HS-5 (cell line): ENCODE measurements at regions not wholly inside any gene's neighbourhood (a gene's known extent, or its start where the extent isn't known, plus 50 kb on each side); places are given as distances from the start of the nearest gene placed in this dataset.

Experiments used
- DNase-seq: peaks from one replicate; pipeline ENCODE4 v3.0.0-alpha.2; 2012; ENCODE audit warnings: low read depth

- DNase-seq = no peak
Measured at GRCh38 chr5:68932830-68933434, 160.9 kb upstream of the SLC30A5 start.

DNA sequence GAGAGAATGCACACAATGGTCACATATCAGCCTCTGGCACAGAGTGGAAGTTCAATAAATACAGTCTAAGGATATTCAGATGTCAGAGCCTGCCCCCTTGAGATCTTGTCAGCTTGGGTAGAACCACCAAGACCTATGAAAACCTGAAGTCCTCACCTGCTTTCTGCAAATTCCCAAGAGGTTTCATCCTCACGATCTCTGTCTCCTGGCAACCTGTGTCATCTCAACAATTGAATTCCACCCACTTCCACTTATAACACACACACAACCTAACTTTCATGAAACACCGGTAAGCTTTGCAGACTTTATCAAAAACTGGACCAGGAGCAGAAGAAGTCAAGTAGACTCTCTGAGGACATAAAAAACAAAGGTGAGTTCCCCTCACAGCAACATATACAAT is 151.6 kb upstream of the SLC30A5 start:
- no peak for DNase-seq

DNA sequence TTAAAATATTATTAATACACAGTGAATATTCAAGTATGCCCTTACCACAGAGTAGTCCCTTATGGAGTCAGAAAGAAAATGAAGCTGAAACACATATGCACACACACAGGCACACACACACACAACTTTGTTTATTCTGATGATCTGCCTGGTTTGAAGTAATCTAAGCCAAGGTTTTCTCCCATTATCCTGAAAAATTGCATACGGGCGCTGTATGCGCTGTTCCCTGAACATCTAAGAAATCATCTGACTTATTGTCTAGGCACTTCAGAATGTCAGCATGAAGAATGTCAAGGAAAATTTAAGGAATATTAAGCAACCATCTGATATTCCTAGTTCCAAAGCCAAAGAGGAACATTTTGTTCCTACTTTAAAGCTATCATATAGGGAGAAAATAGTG is 147.1 kb upstream of the SLC30A5 start:
- no peak for DNase-seq

DNA sequence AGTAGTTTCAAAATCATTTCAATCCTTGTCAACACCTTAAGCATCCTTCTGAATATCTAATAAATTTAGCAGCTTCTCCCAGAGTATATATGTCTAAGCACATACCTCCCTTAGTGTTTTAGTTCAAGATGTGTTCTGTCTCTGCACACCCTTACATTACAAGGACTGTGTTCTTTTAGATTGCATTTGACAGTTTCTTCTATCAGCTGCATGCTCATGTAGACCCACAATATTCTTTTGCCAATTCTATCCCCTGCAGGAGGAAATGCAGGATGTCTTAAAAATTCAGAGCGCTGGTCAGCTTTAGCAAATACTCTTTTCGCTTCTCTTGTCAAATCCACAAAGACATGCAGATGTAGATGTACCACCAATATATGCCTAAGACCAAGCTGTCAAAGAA is 145.8 kb upstream of the SLC30A5 start:
- no peak for DNase-seq

- no peak for DNase-seq
Measured at GRCh38 chr5:68949256-68949655, 144.6 kb upstream of the SLC30A5 start.

DNA sequence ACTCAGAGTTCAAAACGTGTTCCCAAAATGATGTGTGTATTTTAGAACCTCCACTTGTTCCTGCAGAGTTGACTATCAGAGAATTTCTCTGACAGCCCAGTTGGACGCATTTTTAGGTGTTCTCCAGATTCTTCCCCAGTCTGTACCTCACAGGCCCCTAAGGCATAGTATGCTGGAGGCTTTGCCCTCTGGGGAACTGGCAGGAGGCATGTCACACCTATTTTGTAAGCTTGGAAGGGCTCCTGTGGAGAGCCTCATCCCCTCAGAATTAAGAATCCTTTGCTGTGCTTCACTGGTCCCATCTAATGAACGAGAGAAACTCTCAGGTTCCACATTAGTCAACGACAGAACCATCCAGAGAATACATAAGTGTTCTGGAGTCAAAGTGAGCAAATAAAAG is 144.1 kb upstream of the SLC30A5 start:
- no peak for DNase-seq

DNA sequence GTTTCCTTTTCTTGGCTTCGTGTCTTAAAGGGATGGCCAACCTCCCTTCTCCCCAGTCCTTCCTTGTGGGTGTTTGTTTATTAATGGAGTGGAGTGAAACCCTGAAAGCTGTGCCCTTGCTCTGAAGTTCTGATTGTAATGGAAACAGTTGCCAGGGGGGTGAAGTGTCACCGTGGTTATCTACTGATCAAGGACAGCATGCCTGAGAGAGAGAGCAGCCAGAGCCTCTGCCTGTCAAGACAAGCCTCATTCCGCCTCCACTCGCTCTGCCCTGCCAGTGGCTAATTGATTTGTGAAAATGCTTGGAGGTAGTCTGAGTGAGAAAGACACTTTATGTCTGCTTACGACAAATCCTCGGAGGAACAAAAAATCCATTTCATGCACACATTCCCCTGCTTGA is 143.7 kb upstream of the SLC30A5 start:
- no peak for DNase-seq

DNA sequence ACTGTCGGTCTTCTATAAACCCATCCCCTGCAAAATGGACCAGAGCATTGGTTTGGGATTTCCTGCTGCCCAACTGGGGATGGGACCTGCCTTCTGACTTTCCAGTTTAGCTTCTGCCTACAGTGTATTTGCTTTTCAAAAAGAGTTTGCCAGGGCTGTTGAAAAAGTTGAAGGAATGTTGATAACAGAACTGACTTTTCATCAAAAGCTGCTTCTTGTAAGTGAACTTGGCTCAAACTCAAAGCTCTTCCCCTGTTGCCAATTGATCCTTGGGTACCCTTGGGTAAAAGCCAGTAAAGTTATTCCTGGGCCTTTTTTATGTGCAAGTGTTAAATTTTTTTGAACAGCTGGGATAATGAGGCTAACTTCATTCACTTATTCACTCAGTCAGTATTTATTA is 142.9 kb upstream of the SLC30A5 start:
- no peak for DNase-seq

DNA sequence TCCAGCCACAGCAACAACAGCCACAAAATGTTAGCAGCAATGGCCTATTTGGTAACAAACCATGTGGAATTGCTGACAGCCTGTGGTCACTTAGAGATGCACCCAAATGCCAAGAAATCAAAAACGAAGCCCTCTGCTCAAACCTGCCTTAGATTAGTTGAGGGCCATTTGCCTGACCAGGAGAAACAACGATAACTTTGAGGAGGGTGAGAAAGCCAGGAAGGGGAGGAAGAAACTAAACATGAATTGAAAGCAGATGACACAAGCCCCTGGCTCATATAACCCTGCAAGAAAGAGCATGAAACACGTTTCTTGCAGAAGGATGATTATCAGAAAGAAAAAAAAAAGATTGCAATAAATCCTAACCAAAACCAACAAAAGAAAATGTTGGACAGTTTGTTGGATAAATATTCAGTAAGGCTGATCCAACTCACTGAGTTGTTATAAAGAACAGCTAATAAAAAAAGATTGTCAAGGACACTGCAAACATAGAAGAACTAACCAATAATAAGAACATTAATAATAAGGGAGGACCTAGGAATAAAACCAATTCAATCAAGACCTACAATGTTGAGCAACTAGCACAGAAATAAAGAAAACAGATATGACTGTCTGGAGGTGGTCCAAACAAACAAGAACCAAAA is 140.5 kb upstream of the SLC30A5 start:
- DNase-seq = no peak

DNA sequence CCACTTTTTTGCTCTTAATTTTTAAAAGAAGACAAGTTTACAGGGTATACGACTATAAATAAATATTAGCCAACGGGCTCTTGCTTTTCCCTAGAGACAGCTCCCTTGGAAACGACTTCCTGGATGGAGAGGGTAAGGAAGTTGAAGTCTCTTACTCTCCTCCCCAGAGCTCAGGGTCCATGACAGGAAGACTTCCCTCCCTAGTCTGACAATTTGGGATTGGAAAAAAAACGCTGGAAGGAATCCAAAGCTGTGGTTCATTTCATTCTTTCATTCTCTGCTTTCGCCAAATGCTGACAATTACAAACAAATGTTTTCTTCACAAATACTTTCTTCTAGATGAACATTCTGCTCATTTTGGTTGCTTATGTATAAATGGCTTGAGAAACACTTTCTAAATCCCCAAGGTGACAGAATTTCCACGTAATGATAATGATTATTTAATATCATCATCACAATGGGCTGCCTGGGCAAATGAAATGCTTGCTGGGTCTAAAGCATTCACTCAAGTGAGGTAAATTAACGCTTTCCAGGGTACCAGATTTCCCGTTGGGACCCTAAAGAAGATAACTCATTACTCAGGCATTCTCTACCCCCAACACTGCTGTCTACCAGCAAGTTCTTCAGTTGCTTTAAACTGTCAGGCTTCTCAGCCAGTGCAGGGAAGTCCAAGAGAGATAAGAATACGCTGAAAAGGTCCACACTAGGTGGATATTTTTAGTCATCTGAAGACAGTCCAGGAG is 139.8 kb upstream of the SLC30A5 start:
- no peak for DNase-seq

DNA sequence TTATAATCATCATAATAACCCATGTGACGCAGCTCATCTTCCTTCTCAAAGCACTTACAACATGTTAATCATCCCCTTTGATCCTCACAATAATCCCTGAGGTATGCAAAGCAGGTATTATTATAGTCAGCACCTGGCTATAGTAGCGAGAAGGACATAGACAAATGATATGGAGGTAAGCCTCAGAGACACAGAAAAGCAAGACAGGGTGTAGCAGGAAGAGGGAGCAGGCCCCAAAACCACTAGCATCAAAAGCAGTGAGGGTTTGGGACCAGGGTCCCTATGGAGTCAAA is 139.2 kb upstream of the SLC30A5 start:
- DNase-seq = no peak

GRCh38 chr5:68957591-68957990 is 136.2 kb upstream of the SLC30A5 start:
- DNase-seq = no peak

- no peak for DNase-seq
Measured at GRCh38 chr5:68958428-68958827, 135.4 kb upstream of the SLC30A5 start.

DNA sequence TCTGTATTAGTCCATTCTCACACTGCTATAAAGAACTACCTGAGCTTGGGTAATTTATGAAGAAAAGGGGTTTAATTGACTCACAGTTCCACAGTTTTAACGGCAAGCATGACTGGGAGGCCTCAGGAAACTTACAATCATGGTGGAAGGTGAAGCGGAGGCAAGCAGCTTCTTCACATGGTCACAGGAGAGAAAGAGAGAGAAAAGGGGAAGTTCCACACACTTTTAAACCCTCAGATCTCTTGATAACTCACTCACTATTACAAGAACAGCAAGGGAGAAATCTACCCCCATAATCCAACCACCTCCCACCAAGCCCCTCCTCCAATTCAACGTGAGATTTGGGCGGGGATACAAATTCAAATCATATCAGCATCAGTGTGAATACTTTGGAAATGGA is 133.4 kb upstream of the SLC30A5 start:
- no peak for DNase-seq

DNA sequence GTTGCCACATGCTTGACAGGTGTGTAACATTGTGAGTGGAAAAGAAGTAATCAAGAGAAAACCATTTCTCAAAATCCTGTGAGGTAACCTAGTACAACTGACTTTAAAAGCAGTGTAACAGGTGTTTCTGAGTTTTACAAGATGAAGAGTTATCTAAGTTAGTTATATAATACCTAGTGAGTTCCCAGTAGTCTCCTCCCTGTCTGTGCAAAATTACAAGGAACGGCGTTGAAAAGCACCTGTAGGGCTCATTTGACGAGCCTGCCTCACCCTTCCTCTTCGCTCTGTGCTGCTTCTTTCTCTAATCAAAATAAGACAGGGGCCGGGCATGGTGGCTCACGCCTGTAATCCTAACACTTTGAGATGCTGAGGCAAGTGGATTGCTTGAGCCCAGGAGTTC is 132.9 kb upstream of the SLC30A5 start:
- no peak for DNase-seq

DNA sequence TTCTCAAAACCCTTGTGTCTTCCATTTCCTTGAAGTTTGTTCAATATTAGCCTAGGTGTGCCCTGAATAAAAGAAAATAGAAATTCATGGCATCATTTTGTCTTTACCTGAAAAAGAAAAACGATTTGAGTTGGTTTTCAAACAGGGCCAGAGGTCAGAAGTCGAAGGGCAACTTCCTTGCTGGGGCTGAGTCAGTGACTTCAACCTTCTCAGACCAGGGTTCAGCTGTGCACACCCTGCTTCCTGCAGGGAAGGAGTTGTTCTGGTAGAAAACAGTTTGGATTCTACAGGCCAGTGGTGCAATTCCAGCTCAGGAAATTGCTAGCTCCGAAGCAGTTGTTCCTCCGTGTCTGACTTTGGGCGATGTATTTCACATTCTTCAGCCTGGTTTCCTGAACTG is 132.1 kb upstream of the SLC30A5 start:
- no peak for DNase-seq

GRCh38 chr5:68962757-68963484 is 130.9 kb upstream of the SLC30A5 start:
- DNase-seq = peak; percentile 25

- DNase-seq = no peak
Measured at GRCh38 chr5:68964679-68965078, 129.1 kb upstream of the SLC30A5 start.

DNA sequence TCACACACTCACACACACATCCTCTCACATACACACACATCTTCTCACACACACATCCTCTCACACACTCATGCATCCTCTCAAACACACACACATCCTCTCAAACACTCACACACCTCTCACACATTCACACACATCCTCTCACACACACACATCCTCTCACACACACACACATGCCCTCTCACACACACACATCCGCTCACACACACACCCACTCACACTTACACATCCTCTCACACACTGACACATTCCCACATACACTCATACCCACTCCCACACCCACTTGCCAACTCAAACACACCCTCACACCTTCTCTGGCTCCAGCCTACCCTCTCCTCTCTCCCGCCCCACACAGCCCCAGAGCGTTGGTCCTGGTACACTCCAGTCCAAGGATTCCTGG is 127.9 kb upstream of the SLC30A5 start:
- DNase-seq = no peak

- no peak for DNase-seq
Measured at GRCh38 chr5:68966596-68966995, 127.2 kb upstream of the SLC30A5 start.

DNA sequence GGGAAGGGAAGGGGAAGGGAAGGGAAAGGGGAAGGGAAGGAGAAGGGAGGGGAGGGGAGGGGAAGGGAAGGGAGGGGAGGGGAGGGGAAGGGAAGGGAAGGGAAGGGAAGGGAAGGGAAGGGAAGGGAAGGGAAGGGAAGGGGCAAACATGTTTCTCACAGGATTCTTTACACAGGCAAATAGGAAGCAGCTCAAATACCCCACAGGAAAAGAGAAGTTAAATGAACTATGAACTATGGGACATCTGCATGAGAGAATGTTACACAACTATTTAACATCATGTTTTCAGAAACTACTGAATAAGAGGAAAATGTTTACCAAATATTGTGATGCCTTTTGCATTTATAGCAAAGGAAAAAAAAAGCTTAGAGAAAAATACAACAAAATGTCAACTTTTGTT is 125.4 kb upstream of the SLC30A5 start:
- DNase-seq = no peak

DNA sequence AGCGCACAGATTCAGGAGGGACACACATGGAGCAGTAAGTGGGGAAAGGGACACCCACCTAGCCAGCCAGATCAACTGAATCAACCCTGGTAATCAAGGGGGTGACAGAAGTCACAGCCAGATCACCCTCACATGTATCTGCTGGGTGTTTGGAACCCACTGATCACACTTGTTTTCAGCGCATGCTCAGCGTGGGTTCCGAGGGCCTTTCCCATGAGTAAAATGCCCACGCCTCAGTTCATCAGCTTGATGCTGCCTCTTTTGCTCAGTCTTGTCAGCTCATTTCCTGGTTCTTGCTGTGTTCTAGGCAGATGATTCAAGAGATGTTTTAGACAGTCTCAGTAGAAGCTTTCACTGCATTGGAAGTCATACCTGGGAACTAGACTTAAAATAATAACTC is 123.2 kb upstream of the SLC30A5 start:
- no peak for DNase-seq

DNA sequence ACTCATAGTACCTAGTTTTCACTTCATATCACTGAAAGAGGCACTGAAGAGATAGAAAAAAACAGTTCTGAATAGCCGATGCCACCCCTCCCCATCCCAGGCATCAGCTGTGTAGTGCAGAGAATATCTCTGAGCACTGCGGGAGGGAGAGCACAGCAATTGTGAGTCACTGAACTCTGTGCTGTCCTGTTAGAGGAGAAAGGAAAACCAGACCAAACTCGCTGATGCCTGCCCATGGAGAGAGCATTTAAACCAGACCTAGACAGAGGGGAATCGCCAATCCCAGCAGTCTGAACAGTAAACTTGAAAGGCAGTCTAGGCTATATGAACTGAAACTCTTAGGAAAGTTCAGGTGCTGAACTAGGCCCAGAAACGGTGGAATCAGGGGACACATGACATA is 120.1 kb upstream of the SLC30A5 start:
- no peak for DNase-seq
